RWPE1 (cell line): ENCODE measurements at regions not wholly inside any gene's neighbourhood (a gene's known extent, or its start where the extent isn't known, plus 50 kb on each side); places are given as distances from the start of the nearest gene placed in this dataset.

Source experiments
- CTCF ChIA-PET: fragments of 350-600 bp; sonication (Branson Sonifier 250); formaldehyde crosslinking; extraction: SDS; loops from one replicate; lab custom pipeline; 2021; lab: Yijun Ruan, JAX
- POLR2A ChIA-PET: fragments of 400-600 bp; formaldehyde crosslinking; extraction: SDS; loops from one replicate; lab custom pipeline; 2020; ENCODE audit warnings: antibody characterized with exemption; ENCODE audit not compliant: low non-redundant PET; lab: Yijun Ruan, JAX
- DNase-seq: peaks from one replicate; pipeline ENCODE4 v3.0.0; 2012; ENCODE audit warnings: low spot score
- H3K27ac ChIP-seq: fragments of 450-650 bp; 2 replicates; pipeline ENCODE4 v1.5.1; 2017
- TF ChIP-seq, protein P1 (sequence below): fragments of 450-650 bp; conservative IDR thresholded peaks from 2 replicates; pipeline ENCODE4 v1.5.1; 2017; ENCODE audit warnings: low read depth, mild to moderate bottlenecking

DNA sequence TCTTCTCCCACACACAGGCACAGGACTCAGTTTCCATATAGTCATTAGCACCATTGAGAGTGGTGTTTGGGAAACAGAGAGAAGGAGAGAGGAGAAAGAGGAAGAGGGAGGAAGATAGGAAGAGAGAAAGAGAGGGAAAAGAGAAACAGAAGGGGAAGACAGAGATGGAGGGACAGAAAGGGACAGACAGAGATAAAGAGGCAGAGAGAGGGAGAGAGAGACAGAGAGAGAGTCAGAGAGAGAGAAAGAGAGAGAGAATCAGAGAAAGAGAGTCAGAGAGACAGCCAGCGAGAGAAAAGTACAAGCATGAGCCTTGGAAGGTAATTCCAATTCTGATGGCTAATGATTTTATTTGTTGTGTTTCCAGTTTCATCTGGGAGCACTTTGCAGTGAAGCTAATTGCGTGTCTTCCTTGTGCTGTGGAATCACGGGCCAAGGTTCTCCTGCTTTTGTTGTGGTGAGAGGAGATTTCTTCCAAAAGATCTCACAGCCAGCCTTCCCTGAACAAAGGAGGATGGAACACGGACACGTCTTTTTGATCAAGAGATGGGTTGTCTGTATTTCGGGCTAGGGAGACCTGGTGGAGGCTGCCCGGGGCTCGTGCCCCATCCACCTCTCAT lies 153.6 kb upstream of the TWIST2 start:
- ChIA-PET POLR2A (no interaction called here), CTCF (no interaction called here)
- TF ChIP-seq, protein P1, sequence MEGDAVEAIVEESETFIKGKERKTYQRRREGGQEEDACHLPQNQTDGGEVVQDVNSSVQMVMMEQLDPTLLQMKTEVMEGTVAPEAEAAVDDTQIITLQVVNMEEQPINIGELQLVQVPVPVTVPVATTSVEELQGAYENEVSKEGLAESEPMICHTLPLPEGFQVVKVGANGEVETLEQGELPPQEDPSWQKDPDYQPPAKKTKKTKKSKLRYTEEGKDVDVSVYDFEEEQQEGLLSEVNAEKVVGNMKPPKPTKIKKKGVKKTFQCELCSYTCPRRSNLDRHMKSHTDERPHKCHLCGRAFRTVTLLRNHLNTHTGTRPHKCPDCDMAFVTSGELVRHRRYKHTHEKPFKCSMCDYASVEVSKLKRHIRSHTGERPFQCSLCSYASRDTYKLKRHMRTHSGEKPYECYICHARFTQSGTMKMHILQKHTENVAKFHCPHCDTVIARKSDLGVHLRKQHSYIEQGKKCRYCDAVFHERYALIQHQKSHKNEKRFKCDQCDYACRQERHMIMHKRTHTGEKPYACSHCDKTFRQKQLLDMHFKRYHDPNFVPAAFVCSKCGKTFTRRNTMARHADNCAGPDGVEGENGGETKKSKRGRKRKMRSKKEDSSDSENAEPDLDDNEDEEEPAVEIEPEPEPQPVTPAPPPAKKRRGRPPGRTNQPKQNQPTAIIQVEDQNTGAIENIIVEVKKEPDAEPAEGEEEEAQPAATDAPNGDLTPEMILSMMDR = no peak
- no peak for DNase-seq
- H3K27ac ChIP-seq = no peak overlapping the region

DNA sequence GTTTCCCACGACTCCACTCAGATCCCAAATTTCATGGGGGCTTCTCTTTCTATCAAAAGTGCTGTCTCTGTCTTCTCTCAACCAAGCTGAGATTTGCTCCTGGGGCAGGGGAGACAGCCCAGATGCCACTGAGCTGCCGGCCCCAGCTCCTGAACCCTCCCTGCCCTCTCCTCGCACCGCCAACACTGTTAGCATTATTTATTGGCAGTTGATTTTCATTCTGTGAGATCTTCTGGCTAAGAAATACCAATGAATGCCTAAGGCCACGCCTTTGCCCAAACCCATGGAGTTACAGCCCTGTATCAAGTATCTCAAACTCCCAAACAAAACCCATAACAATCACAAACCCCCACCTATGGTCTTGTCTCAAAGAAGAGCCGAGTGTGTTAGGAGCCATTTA lies 153.0 kb upstream of the TWIST2 start:
- TF ChIP-seq, protein P1 = no peak
- ChIA-PET CTCF (no interaction called here), POLR2A (no interaction called here)
- H3K27ac ChIP-seq = no peak overlapping the region
- DNase-seq = no peak

DNA sequence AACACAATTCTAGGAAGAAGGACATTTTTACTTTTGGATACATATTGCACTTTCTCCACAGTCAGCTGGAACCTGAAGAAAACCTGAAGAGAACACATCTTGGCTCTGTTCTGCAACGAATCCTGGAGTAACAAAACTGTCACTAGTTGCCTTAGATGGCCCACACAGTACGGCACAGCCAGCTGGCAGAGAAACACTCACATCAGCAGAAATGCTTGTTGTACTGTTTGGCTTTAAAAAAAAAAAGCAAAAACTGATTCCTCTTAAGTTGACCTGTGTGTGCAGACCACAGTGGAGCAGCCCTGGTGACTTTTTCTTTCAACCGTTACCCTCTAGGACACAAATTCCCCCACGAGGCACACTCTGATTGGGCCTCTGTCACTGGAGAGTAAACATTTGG lies 152.3 kb upstream of the TWIST2 start:
- ChIA-PET CTCF (no interaction called here), POLR2A (no interaction called here)
- no peak overlapping the region for H3K27ac ChIP-seq
- DNase-seq = no peak
- TF ChIP-seq, protein P1 = no peak

DNA sequence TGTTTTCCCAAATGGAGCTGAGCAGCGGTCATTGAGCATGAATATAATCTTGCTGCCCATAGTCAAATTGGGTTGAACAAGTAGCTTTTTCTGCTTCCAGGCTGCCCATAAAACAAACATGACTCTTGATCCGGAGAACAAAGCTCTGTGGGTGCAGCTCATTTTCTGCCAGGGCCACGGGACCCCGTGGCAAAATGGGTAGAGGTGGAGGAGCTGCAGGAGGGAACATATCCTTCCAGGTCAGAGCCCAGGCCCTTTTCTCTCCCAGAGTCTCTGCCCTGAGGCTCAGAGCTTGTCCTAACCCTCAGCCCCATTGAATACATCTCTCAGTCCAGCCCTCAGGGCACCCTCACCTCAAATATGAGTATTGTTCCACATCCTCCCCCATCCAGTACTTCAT lies 151.6 kb upstream of the TWIST2 start:
- TF ChIP-seq, protein P1 = no peak
- no peak for DNase-seq
- ChIA-PET POLR2A (no interaction called here), CTCF (no interaction called here)
- H3K27ac ChIP-seq = no peak overlapping the region

DNA sequence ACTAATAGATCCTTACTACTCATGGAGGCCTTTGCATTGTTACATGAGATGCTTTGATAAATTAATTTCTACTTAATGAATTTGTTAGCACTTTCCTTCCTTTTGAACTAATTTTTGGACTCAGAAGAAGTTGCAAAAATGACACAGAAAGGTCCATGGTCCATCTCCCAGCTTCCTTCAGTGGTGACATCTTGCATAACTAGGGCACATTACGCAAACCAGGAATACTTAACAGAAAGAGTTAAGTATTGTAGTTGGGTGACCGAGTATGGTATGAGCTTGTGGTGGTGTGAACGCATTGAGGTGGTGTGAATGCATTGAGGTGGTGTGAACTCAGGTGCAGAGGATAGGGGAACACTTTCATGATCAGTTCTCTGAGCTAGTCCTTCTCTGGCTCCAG lies 151.1 kb upstream of the TWIST2 start:
- ChIA-PET CTCF (interaction anchor here (0.7 to 1.6 kb wide), 2 partner anchors 10 to 433 kb away, joined by 4 to 6 read pairs; no protein-coding TSS in a partner anchor), POLR2A (no interaction called here)

DNA sequence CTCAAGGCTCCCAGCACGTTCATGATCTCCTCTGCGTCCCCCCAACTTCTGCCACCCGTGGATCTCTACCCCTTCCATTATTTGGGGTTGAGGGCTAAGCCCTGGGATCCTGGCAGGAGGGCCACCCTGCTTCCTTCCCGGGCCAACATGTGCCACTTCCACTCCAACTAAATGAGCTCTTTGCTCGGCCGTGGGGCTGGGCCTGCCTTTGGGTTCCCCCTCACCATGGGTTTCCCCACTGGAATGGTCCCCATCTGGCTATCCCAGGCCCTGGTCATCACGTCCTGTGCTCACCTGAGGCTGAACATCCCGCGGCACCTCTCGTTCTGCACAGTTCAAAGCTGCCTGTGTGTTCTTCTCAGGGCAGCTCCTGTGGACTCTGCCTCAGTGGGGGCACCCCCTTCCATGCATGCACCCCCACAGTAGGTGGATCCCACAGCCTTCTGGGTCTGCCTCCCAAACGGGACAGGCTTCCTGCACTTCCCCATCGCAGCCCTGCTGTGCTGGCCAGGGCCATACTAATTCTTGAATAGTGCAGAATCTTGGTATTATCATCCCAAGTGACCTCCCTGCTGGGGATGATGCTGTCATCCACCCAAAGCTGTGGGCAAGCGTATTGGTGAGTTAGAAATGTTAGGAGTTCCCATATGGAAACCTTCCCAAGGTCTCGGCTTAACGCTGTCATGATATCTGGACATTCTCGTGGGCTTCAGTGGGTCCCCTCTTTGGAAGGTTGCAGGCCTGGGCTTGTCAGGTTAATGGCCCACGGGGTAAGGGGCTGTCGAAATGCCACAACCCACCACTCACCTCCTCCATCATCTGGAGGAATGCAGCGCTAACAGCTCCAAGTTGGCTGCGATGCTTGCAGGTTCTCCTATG lies 150.5 kb upstream of the TWIST2 start:
- no peak for DNase-seq
- TF ChIP-seq, protein P1 = no peak
- ChIA-PET POLR2A (no interaction called here), CTCF (interaction anchor here (0.7 to 1.6 kb wide), 2 partner anchors 9 to 433 kb away, joined by 4 to 6 read pairs; no protein-coding TSS in a partner anchor)
- H3K27ac ChIP-seq = no peak overlapping the region

More for the DNA sequence above, 151.1 kb upstream of the TWIST2 start:
- no peak overlapping the region for H3K27ac ChIP-seq
- DNase-seq = no peak
- TF ChIP-seq, protein P1 = no peak
